ENCODE measurements at regions not wholly inside any gene's neighbourhood (a gene's known extent, or its start where the extent isn't known, plus 50 kb on each side); places are given as distances from the start of the nearest gene placed in this dataset.

GRCh38 chr14:101412739-101413138 is 148.6 kb upstream of the DIO3 start (continued):
- TF ChIP-seq ZNF282 (IDR thresholded peaks at IDR 0.05; ENCODE audit: partially characterized antibody) = no peak
- TF ChIP-seq ZNF569 (CRISPR knock-in tag; IDR thresholded peaks at IDR 0.05; ENCODE audit: borderline replicate concordance) = no peak
- no peak for TF ChIP-seq HMGXB4 (CRISPR knock-in tag; IDR thresholded peaks at IDR 0.05; ENCODE audit: borderline replicate concordance in 1 of 2, low read depth in 1 of 2)
- TF ChIP-seq THAP11 (CRISPR knock-in tag; IDR thresholded peaks at IDR 0.05) = peak; percentile 62
- no peak for TF ChIP-seq SIN3A (IDR thresholded peaks at IDR 0.05; ENCODE audit: borderline replicate concordance, low read depth, low read length)
- TF ChIP-seq E2F1 (CRISPR knock-in tag; IDR thresholded peaks at IDR 0.05) = no peak
- TF ChIP-seq YEATS2 (CRISPR knock-in tag; IDR thresholded peaks at IDR 0.05; ENCODE audit: borderline replicate concordance) = no peak
- TF ChIP-seq HHEX (CRISPR knock-in tag; IDR thresholded peaks at IDR 0.05) = peak; percentile 100
- TF ChIP-seq, protein P1, sequence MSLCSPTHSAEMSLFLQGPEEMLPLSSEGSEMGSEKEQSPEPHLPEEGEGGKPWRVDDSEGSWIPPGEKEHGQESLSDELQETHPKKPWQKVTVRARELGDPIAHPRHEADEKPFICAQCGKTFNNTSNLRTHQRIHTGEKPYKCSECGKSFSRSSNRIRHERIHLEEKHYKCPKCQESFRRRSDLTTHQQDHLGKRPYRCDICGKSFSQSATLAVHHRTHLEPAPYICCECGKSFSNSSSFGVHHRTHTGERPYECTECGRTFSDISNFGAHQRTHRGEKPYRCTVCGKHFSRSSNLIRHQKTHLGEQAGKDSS (CRISPR knock-in tag; IDR thresholded peaks at IDR 0.05; ENCODE audit: borderline replicate concordance, low read depth) = no peak
- TF ChIP-seq GABPA (IDR thresholded peaks at IDR 0.05; ENCODE audit: low read depth, low read length) = no peak
- peak; percentile 34; the same call in 1 of the 2 replicates for TF ChIP-seq GABPA (CRISPR knock-in tag; IDR thresholded peaks at IDR 0.05; ENCODE audit: low read depth)
- no peak for TF ChIP-seq NRL (CRISPR knock-in tag; IDR thresholded peaks at IDR 0.05; ENCODE audit: borderline replicate concordance)
- no peak for TF ChIP-seq POLR2A (IDR thresholded peaks at IDR 0.05; ENCODE audit: insufficient read depth in 1 of 2, low read depth in 2 of 2, low read length in 2 of 2)
- TF ChIP-seq, protein P2, sequence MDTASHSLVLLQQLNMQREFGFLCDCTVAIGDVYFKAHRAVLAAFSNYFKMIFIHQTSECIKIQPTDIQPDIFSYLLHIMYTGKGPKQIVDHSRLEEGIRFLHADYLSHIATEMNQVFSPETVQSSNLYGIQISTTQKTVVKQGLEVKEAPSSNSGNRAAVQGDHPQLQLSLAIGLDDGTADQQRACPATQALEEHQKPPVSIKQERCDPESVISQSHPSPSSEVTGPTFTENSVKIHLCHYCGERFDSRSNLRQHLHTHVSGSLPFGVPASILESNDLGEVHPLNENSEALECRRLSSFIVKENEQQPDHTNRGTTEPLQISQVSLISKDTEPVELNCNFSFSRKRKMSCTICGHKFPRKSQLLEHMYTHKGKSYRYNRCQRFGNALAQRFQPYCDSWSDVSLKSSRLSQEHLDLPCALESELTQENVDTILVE (CRISPR knock-in tag; IDR thresholded peaks at IDR 0.05) = peak; percentile 25; the same call in 1 of the 2 replicates
- no peak for TF ChIP-seq MLXIP (CRISPR knock-in tag; IDR thresholded peaks at IDR 0.05; ENCODE audit: borderline replicate concordance)
- TF ChIP-seq ZBTB1 (CRISPR knock-in tag; IDR thresholded peaks at IDR 0.05; ENCODE audit: borderline replicate concordance) = no peak
- TF ChIP-seq, protein P3, sequence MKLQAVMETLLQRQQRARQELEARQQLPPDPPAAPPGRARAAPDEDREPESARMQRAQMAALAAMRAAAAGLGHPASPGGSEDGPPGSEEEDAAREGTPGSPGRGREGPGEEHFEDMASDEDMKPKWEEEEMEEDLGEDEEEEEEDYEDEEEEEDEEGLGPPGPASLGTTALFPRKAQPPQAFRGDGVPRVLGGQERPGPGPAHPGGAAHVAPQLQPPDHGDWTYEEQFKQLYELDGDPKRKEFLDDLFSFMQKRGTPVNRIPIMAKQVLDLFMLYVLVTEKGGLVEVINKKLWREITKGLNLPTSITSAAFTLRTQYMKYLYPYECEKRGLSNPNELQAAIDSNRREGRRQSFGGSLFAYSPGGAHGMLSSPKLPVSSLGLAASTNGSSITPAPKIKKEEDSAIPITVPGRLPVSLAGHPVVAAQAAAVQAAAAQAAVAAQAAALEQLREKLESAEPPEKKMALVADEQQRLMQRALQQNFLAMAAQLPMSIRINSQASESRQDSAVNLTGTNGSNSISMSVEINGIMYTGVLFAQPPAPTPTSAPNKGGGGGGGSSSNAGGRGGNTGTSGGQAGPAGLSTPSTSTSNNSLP (IDR thresholded peaks at IDR 0.05; ENCODE audit: low read depth, low read length) = peak; percentile 87
- 0 out of 2 replicates have a peak, but pooled peaks have one; percentile 36 for TF ChIP-seq ZNF614 (CRISPR knock-in tag; IDR thresholded peaks at IDR 0.05; ENCODE audit: borderline replicate concordance)
- TF ChIP-seq TRIM24 (CRISPR knock-in tag; IDR thresholded peaks at IDR 0.05) = no peak
